Femur (tissue), 1 donor: ENCODE measurements at regions not wholly inside any gene's neighbourhood (a gene's known extent, or its start where the extent isn't known, plus 50 kb on each side); places are given as distances from the start of the nearest gene placed in this dataset.

Experiments
- DNase-seq: peaks from one replicate; pipeline ENCODE4 v3.0.0-alpha.2; 2017

DNA sequence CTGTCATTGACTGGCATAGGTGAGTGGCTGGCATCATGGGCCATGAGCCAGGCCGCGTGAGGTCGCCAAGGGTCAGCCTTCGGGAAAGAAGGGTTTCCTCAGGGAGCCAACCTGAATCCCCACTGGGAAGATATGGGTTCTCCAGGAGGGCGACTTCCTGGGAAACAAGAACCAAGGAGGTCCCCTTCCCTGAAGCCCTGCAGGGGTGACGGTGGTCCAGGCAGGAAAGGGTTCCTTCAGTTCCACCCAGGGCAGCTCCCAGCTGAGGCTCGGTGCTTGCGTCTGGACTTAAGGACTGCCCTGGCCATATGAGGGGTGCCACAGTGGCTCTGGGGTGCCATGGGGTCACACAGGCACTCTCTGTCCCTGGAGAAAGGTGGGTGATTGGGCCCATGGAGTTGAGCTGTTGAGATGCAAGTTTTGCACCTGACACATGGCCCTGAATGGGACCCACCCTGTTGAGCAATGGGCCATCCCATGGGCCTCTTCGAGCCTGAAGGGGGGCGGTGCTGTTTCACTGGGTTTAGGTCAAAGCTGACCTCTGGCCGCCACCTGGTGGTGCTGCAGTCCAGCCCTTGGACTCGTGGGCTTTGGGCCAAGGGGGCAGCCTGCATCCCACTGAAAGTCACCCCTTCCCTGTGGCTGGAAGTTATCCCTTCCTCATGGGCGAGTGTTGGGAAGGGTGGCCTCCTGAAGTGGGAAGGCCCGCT is 228.1 kb downstream of the SNRPN start:
- DNase-seq: peak; percentile 11

DNA sequence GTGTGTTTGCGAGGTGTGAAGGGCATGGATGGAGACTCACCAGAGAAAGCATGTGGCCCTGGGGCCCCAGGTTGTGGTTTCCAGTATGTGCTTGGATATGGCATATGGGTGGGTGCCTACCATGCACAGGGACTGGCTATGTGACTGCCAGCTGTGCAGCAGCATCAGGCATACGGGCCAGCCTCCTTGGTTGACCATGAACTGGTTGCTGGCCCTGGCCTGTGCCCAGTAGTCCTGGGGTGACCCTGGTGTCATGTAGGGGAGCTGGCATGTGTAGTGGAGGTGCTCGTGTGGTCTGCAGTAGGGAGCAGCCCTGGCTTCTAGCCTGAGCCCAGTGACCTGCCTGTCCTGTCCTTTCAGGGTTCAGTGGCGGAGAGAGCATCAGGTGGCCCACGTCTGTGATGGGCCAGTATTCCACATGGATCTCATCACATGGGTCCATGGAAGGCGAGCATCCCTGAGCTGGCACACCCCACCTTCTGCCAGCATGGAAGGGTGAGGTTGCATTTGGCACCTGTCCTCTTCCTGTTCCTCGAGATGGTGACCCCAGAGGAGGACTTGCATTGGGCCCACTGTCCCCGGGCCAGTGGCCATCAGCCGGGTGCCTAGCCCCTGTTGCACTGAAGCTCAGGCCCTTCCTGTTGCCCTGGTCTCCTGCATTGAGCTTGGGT is 228.9 kb downstream of the SNRPN start:
- DNase-seq: peak; percentile 3

GRCh38 chr15:25184356-25185155 is 229.8 kb downstream of the SNRPN start:
- peak; percentile 4 for DNase-seq

DNA sequence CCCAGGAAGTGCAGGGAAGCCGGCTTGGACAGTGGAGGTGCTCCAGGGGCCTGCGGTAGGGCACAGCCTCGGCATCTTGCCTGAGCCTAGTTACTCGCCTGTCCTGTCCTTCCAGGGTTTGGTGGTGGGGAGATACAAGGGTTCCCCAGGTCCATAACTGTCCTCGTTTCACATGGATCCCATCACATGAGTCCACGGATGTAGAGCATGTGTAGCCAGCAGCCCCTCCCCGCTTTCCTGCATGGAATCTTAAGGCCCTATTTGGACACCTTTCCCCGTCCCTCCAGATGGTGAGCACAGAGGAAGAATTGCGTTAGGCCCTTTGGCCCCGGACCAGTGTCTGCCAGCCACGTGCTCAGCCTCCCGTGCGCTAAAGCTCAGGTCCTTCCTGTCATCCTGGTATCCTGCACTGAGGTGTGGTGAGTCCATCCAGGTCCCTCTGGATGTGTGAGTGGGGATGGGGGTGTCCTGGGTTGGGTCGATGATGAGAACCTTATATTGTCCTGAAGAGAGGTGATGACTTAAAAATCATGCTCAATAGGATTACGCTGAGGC is 230.4 kb downstream of the SNRPN start:
- DNase-seq: peak; percentile 5

DNA sequence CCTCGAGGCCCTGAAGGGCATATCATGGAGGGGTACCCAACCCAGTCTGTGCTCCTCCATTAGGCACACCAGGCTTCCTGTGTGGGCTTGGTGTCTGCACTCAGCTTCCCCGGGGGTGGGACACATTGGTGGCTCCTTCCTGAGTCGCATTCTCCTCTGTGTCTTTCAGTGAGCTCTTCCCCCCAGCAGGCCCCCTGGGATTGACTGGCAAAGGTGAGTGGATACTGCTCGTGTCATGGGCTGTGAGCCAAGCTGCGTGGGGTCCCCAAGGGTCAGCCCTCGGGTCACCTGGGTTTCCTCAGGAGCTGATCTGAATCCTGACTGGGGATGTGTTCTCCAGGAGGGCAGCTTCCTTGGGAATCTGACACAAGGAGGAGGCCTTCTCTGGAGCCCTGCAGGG is 231.0 kb downstream of the SNRPN start:
- DNase-seq: peak; percentile 5

DNA sequence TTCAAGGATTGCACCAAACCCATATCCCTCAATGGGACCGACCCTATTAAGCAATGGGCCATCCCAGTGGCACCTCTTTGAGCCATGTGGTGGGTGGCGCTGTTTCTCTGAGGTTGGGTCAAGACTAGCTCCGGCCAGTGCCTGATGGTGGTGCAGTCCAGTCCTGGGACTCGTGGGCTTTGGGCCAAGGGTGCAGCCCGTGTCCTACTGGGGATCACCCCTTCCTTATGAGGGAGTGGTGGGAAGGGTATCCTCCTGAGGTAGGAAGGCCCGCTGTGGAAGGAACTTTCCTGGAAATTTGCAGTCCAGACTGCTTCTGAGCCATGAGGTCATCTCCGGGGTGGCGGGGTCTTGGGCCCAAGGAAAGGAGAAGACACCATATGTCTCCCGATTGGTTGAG is 231.6 kb downstream of the SNRPN start:
- DNase-seq: peak; percentile 8

DNA sequence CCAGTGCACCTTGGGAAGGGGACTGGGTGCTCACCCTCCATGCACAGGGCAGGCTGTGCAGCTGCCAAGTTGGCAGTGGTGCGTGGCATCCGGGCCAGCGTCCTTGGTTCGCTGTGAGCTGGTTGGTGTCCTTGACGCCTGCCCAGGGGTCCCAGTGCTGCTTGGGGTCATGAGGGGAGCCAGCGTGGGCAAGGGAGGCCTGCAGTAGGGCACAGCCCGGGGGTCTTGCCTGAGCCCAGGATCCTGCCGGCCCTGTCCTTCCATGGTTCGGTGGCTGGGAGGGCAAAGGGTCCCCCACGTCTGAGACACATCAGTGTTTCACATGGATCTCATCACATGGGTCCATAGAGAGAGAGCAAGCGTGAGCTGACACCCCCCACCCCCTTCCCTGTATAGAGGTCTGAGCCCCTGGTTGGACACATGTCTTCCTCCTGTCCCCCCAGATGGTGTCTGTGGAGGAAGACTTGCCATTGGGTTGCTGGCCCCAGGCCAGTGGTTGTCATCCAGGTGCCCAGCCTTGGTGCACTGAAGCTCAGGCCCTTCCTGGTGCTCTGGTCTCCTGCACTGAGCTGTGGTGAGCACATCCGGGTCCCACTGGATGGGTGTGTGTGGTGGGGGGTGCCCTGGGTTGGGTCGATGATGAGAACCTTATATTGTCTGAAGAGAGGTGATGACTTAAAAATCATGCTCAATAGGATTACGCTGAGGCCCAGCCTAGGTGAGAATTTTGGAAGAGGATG is 232.3 kb downstream of the SNRPN start:
- no peak for DNase-seq

GRCh38 chr15:25188051-25188450 is 233.3 kb downstream of the SNRPN start:
- DNase-seq: no peak

DNA sequence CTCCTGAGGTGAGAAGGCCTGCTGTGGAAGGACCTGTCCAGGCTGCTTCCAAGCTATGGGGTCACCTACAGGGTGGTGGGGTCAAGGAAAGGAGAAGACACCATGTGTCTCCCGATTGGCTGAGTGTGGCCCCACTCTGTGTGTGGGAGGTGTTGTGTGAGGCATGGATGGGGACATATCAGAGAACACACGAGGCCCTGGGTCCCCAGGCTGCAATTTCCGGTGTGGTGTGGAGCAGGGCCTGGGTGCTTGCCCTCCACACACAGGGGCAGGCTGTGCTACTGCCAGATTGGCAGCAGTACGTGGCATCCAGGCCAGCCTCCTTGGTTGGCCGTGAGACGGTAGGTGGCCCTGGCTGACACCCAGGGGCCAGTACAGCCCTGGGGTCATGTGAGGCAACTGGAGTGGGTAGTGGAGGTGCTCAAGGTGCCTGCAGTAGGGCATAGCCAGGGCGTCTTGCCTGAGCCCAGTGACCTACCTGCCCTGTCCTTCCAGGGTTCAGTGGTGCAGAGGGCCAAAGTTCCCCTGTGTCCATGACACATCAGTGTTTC is 233.8 kb downstream of the SNRPN start:
- DNase-seq: no peak

GRCh38 chr15:25189551-25189950 is 234.8 kb downstream of the SNRPN start:
- DNase-seq: no peak

- DNase-seq: no peak
Observed at GRCh38 chr15:25192651-25193050, 237.9 kb downstream of the SNRPN start.

- no peak for DNase-seq
Observed at GRCh38 chr15:25207369-25207768, 231.5 kb downstream of the UBE3A start.

GRCh38 chr15:25208735-25209134 is 230.1 kb downstream of the UBE3A start:
- DNase-seq: no peak

- DNase-seq: no peak
Observed at GRCh38 chr15:25220834-25221233, 218.0 kb downstream of the UBE3A start.

DNA sequence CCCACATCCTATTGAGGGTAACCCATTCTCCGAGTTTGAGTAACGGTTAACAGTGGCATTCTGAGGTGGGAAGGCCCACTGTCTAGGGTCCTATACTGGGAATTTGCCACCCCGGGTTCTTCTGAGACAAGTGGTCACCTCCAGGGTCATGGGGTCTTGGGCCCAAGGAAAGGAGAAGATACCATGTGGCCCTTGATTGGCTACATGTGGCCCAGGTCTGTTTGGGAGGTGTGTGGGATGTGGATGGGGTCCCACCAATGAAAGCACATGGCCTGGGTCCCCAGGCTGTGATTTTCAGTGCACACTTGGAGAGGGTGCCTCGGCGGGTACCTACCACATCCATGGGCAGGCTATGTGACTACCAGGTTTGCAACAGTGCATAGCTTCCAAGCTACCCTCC is 214.4 kb downstream of the UBE3A start:
- DNase-seq: no peak

- DNase-seq: no peak
Observed at GRCh38 chr15:25226360-25226759, 212.5 kb downstream of the UBE3A start.

DNA sequence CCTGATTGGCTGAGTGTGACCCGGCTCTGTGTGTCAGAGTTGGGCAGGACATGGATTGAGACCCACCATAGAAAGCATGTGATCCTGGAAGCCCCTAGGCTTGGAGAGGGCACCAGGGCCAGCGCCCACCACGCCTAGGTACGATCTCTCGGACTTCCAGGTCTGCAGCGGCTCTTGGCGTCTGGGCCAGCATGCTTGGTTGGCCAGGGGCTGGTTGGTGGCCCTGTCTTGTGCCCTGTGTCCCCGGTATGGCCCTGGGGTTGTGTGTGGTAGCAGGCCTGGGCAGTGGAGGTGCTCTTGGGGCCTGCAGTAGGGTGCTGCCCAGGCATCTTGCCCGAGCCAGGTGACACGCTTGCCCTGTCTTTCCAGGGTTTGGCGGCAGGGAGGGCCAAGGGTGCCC is 210.6 kb downstream of the UBE3A start:
- DNase-seq: no peak

DNA sequence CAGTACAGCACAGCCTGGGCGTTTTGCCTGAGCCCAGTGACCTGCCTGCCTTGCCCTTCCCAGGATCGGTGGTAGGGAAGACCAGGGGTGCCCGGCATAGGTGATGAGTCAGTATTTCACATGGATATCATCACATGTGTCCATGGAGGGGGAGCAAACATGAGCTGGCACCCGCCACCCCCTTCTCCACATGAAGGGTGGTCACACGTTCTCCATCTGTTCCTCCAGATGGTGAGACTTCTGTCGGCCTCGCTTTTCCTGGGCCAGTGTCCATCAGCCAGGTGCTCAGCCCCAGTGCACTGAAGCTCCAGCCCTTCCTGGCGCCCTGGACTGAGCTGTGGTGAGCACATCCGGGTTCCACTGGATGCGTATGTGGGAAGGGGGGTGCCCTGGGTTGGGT is 208.4 kb downstream of the UBE3A start:
- no peak for DNase-seq

DNA sequence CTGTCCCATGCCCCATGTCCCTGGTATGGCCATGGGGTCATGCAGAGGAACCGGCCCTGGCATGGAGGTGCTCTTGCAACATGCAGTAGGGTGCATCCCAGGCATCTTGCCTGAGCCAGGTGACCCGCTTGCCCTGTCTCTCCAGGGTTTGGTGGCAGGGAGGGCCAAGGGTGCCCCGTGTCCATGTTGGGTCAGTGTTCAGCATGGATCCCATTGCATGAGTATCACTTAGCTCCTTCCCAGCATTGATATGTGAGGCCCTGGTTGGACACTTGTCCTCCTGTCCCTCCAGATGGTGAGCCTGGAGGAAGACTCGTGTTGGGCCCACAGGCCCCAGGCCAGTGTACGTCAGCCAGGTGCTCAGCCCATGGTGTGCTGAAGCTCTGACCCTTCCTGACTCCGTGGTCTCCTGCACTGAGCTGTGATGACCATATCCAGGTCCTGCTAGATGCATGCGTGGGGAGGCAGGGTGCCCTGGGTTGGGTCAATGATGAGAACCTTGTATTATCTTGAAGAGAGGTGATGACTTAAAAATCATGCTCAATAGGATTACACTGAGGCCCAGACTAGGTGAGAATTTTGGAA is 205.0 kb downstream of the UBE3A start:
- DNase-seq: no peak

DNA sequence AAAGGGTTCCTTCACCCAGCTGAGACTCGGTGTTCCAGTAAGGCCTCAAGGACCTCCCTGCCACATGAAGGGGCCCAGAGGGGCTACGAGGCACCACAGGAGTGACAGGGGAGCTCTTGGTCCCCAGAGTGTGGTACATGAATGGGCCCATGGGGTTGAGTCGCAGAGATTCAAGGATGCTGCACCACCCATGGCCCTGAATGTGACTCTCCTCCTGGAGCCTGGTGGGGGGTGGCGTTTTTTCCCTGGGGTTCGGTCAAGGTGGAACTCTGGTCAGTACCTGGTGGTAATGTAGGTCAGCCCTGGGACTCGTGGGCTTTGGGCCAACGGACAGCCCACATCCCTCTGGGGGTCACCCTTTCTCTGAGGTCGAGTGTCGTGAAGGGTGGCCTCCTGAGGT is 204.0 kb downstream of the UBE3A start:
- DNase-seq: no peak

- no peak for DNase-seq
Observed at GRCh38 chr15:25235391-25235790, 203.4 kb downstream of the UBE3A start.
